Effector CD8-positive, alpha-beta T cell (primary cell): ENCODE measurements at regions not wholly inside any gene's neighbourhood (a gene's known extent, or its start where the extent isn't known, plus 50 kb on each side); places are given as distances from the start of the nearest gene placed in this dataset.

Experiments used
- DNase-seq: peaks from one replicate; lab custom pipeline; 2025; lab: John Stamatoyannopoulos, UW

GRCh38 chr4:181608181-181608580 is 635.0 kb upstream of the TENM3 start:
- no peak for DNase-seq

GRCh38 chr4:181611033-181611711 is 632.0 kb upstream of the TENM3 start:
- no peak for DNase-seq

DNA sequence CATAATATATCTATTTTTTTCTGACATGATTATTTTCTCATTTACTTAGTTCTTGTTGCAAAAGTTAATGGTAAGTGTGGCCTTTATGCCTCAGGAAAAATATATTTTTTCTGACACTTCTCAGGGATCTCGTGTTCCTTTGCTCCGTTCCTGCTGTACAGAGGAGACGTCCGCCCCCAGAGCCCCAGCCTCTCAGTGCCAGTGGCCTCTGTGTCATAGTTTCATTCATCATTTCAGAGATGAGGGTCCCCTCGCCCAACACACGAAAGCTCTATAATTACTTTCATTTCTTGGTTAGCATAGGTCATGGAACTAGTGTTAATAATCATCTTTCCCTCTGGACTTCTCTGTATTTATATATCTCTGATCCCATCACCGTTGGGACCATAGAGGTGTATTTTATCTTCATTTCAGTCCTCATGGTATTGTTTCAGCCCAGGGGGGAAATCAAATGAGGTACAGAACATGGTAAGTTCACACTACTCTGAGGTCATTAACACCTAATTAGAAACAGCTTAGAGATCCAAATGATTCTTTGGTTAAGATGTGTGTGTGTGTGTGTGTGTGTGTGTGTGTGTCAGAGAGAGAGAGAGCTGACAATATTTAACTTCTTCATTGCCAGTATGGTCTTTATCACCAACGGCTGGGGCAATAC is 631.1 kb upstream of the TENM3 start:
- DNase-seq, result no peak

GRCh38 chr4:181613200-181613599 is 630.0 kb upstream of the TENM3 start:
- no peak for DNase-seq

DNA sequence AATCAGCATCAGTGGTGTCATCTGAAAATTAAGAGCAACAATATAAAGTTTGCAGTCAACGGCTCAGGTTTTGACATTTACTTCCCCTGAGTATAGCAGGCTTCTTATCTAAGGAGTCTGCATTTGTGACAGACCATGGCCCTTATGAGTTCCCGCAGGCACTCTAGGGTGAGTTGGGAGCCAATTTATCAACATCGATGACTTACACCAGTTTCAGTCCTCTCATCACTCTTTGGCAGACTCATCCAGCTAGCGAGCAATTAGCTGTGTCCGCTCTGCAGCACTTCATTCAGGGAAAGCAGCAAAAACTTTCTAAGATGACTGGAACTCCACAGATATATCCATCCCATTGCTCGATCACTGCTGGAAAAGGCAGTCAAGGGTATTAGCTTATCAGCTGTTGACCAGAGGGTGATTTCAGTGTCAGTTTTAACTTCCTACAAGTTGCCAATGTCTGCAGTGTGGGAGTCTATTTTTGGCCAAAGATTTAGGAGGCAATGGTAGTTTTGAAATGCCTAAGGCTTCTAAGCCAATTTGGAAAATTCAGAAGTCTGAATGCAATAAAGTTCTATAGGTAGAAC is 625.1 kb upstream of the TENM3 start:
- DNase-seq, result no peak

GRCh38 chr4:181618896-181619295 is 624.3 kb upstream of the TENM3 start:
- no peak for DNase-seq

DNA sequence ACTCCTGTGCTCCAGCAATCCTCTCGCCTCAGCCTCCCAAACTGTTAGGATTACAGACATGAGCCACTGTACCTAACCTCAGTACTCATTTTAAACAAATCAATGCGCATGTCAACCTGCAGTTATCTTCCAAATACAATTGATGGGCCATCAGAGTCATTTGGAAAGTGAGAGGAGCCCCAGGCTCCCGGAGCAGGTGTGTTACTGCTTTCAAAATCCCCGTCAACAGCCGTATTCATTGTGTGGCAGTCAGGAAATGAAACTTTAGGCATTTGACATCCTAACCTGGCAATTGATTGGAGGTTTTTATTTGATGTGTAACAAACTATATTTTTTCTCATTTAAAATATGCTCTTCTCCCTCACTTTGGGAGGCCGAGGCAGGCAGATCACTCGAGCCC is 623.6 kb upstream of the TENM3 start:
- no peak for DNase-seq

DNA sequence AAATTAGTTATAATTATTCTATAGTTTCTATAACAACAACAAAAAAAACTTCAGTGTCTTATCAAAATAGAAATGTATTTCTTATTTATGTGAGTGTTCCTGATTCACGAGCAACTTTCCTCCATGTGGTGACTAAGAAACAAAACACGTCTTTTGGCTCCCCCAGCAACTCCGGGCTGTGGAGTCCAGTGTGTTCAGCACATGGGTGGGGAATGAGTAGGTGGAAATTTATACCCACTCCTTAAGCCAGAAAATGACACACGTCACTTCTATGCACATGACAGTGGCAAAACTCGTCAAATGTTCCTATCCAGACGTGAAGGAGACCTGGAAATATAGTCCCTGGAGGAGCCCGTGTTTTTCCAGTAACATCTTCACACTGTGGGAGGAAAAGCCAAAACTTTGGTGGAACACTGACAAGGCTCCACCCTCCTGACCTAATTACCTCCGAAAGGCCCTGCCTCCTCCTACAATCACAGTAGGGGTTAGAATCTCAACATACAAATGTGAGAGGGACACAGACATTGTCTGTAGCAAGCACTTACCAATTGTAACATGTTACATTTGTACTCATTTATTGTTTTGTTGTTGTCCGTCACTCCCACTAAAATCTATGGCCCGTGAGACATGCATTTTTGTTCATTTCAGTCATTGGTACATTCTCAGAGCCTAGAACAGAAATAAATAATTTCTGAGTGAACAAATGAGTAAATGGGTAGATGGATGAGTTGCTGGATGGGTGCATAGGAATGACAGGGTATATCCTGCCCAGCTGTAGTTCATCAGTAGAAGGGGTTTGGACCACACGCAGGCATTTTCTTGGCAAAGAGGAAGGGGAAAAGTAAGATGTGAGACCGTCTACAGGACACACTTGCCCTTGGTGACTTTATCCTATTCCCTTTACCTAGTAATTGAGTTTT is 605.8 kb upstream of the TENM3 start:
- DNase-seq, result no peak

- DNase-seq, result no peak
These were observed 599.7 kb upstream of the TENM3 start for GRCh38 chr4:181643466-181643865.

DNA sequence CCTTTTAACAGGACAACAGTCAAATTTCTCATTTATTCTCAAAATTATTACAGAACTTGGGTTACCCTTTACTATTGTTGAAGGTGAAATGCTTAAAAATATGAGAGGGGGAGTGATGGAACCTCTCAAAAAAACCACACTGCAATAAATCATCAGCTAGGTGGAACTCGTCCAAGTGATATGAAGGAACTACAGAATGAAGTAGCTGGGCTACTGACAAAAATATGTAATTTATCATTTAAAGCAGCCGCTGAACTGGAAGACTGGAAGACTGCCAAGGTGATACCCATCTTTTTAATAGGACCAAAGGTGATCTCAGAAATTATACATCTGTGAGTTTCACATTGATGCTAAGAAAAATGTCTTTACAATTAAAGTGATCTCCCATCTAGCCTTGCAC is 597.7 kb upstream of the TENM3 start:
- DNase-seq, result no peak

DNA sequence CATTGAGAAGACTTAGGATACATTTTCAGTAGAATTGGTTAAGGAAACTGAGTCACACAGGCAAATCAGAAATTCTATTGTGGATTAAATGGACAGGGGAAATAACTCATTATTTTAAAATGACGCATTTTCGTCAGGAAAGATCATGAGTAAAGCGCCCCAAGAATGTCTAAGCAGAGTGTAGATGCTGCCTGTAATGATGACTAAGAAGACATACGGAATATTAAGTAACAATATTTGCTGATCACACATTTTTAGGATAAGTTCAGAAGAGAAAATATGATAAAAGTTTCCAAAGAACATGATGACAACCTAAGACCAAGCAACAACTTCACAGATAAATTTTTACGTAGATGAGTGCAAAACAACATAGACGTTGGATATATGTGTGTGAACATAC is 596.3 kb upstream of the TENM3 start:
- no peak for DNase-seq

DNA sequence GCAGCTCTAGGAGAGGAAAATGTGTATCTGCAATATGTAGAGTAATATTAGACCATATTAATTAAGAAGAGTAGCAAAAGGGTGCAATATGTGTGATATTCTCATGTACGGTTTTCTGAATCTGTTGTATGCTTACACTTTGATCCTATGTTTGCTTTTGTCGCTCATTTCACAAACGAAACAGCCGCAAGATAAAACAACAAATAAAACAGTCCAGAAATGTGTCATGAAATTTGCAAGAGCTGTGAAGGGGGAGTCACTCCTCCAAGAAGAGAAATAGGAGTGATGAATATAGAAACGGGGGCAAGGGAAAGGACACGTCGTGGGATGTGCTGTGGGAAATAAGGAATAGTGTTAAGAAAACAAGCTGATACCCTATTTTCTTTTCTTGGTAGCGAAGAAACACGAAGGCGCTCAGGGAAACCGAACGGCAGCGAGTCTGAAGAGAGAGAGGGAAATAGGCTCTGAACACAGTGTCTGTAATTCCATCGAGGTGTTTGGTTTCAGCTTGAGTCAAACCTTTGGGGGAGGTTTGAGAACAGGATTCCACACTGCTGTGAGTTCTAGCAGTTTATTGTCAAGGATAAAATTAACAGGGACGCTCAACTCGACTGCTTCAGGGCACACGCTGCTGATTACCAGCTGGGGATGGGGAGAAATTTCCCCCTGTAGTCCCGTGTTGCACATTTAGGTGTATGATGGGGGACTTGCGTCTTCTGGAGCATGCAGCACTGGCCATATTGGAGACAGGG is 595.6 kb upstream of the TENM3 start:
- no peak for DNase-seq

DNA sequence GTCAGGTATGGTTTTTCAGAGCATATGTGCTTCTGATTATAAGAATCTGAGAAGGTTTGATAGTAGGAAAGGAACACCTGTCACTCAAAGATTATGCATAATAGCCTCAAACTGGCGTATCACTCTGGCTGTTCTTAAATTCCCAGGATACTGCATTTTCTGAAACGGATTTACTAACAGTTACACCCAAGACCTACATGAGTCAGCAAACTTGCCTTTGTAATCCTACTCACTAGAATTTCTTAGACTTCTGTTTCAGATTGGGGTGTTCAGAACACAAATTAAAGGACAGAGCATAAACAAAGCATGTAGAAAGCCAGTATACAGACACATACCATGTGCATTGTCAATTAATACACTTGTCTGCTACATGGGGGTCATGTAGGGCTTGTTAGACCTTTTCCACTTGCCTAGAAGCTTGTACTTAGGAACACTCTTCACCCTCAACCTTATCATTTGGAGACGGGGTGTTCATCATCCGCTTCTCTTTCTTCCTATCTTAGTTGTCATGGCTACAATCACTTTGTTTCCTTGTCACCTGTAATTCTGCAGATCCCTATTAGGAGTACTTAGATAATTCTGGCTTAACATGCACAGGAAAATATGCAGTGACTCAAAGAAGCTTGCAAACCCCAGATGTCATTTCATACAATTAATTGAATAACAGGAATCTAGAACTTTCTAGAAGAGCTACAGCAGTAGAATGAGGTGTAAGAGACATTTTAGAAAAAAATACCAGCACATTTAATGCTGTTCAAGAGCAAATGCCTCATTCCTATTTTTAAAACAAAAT is 593.0 kb upstream of the TENM3 start:
- DNase-seq, result no peak

DNA sequence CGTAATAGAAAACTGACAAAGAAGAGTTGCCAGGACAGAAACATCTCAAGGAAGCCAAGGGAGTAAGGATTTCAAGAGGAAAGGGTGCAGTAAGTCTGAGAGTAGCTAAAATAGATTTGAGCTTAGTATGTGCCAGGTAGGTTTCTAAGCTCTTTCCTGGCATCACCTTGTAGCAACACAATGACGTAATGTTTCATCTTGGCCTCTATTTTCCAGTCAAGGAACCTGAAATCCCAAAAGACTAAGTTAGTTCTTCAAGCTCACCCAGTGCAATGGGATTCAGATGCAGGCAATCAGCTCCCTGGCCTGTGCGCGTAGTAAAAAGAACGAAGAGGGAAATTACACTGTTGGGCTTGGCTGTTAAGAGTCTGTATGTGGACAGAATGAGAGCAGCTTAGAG is 586.5 kb upstream of the TENM3 start:
- no peak for DNase-seq

GRCh38 chr4:181659202-181659601 is 584.0 kb upstream of the TENM3 start:
- no peak for DNase-seq

DNA sequence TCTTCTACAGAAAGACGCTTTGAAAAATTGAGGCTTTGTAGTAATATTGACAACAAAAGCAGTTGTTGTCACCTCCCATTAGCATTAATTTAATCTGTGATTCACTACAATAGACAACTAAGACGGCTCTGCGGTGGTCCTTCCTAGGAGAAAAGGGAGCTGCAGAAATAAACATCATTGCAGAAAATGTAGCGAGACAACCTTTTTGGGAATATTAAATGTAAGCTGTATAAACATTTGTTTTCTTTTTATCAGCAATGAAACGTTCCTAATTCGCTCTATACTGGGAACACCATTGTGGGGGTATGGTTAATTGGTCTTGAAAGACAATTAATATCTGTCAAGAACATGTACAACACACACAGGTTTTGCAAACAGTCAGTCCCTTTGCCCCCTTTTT is 583.3 kb upstream of the TENM3 start:
- DNase-seq, result no peak

DNA sequence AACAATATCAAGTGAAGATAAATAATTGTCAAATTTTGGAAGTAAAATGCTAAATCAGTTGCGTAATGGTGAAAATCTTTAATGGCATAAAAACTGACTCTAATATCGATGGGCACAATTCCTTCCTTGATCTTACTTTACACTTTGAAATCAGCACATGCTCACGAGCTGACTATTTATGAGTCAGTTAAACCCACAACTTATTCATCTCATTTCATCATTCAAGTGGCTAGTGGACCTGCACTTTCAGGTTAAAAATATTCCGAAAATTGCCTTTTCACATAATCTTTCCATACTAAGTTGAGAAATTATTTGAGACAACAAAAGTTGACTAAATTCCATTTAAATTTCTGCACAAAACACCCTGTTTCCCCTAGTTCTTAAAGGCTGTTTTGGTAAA is 582.1 kb upstream of the TENM3 start:
- DNase-seq, result no peak

DNA sequence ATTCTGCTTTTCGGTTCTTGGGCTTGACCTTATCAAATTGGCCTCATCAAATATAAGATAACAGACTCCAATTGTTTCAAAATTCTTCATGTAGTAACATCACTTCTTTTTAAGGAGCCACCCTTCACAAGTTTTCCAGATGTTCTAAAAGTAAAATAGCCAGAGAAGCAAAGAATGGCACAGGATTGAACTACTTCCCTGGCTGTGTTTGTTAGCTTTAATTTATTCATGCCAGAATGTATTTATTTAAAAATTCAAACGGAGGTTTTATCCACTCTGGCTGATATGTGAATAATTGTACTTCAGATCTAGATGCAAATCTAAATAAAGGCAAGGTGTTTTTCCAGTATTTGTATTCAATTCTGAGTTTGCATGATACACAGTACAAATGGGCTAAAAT is 581.3 kb upstream of the TENM3 start:
- DNase-seq, result no peak

- no peak for DNase-seq
These were observed 580.8 kb upstream of the TENM3 start for GRCh38 chr4:181662383-181662782.

DNA sequence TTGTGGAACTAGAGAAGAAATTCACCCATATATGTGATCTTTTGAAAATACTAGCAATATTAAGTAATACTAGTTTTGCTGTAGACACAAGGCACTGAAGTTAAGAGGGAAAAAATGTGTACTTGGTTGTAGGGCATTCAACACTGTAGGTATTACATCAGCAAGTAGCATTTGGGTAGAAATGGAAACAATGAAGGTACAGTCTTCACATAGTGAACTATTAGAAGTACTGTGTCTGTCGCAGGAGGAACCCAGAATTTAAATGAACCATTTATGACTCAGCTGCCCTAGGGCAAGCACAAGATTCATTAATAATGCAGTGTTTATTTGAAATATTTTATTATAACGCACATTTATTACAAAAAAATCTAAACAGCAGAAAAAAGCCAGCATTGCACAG is 572.7 kb upstream of the TENM3 start:
- no peak for DNase-seq

DNA sequence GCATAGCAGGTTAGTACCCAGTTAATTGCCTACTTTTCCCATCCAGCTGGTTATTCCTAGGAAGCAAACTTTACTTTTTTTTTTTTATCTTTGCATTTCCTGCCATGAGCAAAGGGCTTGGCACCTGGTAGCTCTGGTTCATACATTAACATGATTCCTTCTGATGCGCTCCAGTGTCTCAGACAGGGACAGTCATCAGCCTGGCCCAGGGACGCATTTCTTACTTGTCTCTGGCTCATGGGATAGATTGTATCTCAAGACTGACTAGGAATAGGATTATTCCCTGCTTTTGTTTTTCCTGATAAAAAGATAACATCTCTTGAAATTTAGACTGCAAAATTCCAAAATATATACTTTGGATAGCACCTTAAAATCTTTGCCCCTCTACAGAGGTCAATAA is 571.5 kb upstream of the TENM3 start:
- DNase-seq, result no peak
